Stimulated activated CD4-positive, alpha-beta T cell treated with anti-CD3 and anti-CD28 coated beads, Interleukin-2, amount 100 ng/mL, for 4 hours (primary cell): ENCODE measurements at regions not wholly inside any gene's neighbourhood (a gene's known extent, or its start where the extent isn't known, plus 50 kb on each side); places are given as distances from the start of the nearest gene placed in this dataset.
"Not testable (repeated sequence)": the region's sequence is repeated elsewhere in the genome, so short reads cannot be mapped to it uniquely, and the experiment has no call there.

Experiments
- DNase-seq: peaks from one replicate; pipeline ENCODE4 v3.0.0-alpha.2; 2020; ENCODE audit warnings: low read depth

DNA sequence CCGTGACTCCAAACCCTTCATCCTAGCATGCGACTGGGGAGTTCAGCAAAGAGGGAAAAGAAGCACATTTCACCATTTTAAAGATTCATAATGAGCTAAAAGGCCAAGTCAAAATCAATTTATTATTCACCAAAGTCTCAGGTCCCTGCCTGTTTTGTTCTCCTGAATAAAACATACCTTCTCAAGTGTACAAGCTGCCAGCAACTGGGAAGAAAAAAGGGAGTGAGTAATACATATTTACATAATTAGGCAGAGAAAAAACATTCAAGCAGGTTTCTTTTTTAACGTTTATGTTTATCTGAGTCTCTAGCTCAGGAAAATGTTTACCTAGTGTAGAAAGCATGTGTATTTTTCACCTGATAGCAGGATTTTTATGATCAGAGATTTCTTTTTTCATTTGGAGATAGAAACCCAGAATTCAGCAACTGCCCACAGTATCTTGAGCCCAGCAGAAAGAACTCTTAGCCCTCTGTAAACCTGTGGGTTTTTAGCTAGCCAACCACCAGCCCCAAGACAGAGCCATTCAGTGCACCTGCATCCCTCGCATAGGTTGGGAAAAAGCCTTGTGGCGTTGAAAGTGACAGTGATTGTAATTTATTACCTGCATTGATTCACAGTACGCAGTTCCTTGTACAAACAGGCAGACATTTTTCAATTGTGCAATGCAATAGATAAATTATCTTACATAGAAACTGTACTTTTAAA is 117.9 kb upstream of the GRIA1 start:
- DNase-seq, result no peak

DNA sequence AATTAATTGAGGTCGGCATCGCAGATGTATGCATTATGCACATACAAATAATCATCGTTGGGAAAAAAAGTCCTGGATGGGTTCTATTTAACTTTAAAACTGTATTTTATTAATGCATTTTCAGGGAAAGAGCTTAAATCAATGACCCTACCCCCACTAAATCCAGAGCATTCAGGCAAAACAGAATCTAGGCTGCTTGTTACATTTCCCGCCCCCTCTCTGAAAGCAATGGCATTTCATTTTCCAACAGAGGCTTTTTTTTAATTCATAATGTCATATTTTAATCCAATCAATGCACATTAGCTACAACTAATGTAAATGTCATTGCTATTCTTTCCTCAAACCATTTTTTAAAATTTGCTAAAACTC is 117.4 kb upstream of the GRIA1 start:
- no peak for DNase-seq

DNA sequence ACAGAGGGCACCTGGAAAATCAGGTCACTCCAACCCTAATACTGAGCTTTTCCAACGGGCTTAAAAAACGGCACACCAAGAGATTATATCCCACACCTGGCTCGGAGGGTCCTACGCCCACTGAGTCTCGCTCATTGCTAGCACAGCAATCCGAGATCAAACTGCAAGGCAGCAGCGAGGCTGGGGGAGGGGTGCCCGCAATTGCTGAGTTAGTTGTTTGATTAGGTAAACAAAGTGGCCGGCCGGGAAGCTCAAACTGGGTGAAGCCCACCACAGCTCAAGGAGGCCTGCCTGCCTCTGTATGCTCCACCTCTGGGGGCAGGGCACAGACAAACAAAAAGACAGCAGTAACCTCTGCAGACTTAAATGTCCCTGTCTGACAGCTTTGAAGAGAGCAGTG is 108.8 kb upstream of the GRIA1 start:
- not testable (repeated sequence) for DNase-seq

DNA sequence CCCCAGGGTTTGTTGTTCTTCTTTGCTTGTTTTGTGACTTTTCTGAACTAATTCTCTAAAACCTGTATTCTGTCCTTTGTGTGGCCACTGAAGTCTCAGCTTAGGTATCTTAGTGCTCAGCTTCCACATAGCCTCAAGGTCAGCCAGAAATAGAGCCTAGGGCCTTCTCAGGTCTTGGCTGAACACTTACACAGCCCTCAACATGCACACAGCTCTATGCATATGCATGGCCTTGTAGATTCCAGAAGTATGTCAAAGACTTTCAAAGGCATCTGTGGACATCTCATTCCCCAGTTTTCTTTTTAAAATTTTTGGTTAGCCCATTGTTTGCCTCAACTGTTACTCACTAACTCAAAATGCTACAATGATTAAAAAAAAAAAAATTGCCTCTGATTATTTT is 99.9 kb upstream of the GRIA1 start:
- DNase-seq, result no peak

DNA sequence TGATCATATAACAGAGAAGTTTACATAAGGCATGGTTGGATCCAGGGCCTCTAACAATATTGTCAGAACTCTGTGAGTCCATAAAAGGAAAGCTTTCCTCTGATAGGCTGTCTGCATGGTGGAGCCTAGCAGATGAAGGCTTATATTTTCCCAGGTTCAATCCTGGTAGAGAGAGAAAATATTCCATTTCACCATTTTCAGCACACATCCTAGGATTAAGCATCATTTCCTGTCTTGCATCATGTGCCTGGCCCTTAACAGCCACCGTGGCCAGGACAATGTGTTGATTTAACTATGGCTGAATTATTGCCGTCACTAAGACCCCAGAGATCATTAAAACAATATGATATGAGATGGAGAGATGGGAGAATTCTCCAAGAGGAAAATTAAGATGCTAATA is 90.9 kb upstream of the GRIA1 start:
- DNase-seq, result no peak

DNA sequence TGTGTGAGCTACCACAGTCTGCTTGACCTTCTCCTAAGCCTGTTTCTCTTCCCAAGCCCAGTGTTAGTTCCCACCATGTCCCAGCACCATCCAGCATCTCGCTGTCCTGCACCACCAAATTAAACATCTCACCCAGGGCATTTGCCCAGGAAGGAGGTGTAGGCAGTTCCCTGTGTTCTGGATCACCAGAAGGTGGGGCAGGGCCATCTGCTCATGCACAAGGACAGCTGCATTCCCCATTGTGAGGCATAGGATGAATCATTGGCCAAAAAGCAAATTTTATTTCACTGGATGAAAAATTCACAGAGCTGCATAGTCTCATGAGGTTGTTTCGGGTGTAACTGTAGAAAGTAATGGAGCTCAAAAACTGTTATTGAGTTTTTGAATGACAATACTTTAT is 89.5 kb upstream of the GRIA1 start:
- no peak for DNase-seq

DNA sequence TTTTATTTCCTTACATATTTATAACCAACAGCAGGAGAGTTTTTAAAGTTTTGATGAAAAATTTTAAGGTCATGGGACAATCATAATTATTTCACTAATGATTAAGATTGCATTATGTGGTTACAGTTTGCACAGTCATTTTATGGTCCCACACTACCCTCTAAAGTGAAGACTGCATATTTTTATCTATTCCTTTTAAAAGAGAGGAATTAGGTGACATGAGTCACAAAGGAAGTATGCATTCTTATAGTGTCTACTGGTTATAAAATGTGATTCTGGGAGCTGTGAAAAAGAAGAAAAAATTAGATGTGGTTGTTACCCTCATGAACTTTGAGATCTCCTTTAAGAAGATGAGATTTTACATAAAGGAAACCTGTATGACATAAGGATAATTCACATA is 87.9 kb upstream of the GRIA1 start:
- DNase-seq, result no peak

DNA sequence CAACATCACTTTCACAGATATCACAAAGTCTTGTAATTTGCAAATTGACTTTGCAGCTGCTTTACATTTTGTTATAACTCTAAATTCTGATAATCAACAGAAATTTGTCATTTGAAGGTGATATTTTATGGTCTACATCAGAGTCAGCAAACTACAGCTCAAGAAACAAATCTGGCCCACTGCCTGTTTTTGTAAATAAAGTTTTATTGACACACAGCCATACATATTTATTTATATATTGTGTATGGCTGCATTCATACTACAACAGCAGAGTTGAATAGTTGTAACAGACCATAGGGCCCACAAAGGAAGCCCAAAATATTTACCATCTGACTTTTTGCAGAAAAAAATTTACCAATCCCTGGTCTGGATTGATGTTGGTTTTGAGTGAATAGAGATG is 87.0 kb upstream of the GRIA1 start:
- no peak for DNase-seq

DNA sequence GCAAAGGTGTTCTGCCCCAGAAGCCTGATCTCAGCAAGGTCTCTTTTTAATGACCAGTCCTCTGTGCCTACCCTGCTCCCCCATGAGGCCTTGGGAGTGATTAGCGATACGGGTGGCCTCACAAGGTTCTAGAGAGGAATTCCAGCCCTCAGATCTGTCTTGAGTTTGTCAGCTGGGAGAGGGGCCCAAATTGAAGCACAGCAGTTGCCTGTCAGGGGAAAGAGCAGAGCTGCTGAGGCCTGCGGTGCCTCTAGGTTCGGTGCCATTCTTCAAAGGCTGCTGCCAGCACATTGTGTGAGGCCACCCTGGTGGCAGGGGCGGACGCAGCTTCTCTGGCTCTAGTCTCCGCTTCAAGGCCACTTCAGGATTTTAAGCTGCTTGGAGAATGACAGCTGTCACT is 85.7 kb upstream of the GRIA1 start:
- no peak for DNase-seq

DNA sequence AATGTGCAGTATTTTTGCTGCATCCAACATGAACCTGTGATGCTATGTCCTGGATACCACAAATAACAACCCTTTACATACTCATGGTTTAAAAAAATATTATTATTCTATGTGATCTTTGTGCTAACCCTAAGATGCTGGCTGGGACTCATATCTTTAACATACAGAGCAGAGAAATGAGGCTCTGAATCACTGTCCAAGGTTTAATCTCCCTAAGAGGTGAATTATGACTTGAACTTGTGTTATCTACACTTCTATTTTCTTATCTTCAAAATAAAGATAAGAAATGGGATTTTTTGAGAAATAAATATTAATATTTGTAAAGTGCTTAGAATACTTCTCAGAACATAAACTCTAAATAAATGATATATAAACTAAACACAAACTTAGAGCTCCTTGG is 68.8 kb upstream of the GRIA1 start:
- no peak for DNase-seq

DNA sequence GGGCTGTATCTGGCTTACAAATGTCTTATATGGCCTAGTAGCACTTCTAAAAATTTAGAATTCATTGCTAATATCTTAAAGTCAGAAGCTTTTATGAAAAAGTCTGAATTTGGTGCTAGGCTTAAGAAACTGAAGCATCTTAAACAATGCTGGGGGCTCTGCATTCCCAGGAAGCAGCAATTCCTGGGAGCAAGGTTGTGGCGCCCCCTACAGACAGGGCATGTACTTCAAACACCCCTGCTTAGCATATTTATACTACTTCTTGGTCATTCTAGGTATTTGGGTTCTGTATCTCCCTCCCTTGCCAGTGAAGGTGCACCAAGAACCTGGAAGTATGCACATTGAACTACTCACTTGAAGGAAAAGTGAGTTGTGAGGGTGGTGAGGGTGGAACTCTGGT is 64.6 kb upstream of the GRIA1 start:
- DNase-seq, result no peak

DNA sequence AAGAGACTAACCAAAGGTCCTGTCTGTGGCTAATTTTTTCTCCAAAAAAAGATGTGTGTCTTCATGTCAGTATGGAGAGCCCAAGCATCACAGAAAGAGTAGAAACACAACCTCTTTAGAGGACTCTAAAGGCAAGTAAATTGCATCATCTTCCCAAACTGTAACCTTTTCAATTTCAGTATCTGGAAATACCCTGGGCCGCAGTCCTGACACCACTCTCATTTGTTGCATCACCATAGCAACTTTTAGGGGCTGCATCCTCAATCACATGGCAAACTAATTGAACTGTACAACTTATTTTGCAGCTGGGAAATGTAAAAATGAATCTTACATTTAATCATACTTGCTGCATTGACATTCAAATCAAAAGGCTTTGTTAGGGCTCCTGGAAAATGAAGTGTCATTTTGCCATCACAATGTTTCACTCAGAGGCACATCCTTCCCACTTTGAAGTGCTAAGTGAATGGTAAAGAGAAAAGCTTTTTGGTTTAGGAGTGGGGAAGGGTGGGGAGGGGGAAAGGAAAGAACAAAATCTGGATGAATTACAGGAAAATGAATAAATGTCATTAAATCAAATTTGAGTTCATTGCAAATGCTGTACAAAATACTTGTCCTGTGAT is 60.6 kb upstream of the GRIA1 start:
- DNase-seq, result no peak

DNA sequence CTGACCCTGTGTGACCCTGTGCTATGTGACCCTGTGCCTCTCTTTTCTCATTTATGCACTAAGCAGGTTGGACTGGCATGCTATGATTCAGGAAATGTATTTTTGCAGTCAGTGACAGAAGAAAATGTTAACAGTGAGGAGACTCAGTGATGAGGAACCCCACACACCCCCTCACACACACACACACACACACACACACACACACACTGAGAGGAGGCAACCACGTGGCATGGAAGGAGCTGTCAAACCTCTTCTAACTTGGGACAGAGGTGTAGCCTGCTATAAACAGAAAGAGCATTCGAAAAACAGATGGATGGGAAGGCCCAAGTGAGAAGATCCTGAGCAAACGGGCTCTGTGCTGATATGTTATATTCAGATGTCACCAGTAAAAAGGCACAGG is 57.9 kb upstream of the GRIA1 start:
- DNase-seq, result no peak

DNA sequence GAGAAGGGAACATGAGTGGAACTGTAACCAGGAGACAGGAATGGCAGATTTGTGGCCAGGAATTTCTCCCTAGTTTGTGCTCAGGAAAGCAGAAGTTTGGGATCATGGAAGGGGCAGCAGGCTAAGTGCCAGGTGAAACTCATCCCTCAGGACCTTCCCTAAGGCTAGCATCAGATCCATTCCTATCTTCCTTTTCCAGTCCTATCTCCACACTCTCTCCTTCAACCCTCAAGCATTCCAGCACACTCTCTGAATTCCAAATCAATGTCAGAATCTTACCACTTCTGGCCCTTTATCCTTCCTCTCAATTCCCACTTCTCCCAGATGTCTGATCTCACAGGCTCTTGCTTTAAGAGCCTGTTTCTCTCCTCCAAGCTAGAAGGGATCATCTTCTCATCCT is 53.2 kb upstream of the GRIA1 start:
- no peak for DNase-seq

DNA sequence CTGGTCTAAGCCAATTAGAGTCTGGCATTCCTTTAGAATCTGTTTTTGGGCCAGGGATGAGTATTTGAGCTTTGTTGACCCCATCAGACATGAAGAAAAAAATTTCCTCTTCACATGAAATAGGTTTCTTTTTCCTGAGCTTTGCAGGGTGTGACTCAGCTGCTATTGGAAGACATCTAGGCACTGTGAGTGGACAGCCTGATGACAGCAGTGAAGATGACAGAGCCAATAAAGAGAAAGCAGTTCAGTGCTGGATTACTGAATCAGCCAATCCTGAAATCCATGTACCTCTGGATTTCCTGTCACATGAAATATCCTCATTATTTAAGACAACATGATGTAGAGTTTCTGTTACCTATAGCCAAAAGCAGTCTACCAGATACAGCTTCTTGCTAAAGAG is 51.3 kb upstream of the GRIA1 start:
- DNase-seq, result no peak
